Keratinocyte (primary cell): ENCODE measurements at regions not wholly inside any gene's neighbourhood (a gene's known extent, or its start where the extent isn't known, plus 50 kb on each side); places are given as distances from the start of the nearest gene placed in this dataset.

Experiments
- DNase-seq: peaks from one replicate; pipeline ENCODE4 v3.0.0-alpha.2; 2011; ENCODE audit warnings: low read depth, missing footprints, low spot score
- FAIRE-seq: peaks from 2 replicates; lab custom pipeline; 2011; peaks lifted over from hg19 to GRCh38; lab: Jason Lieb, UNC
- H2AFZ ChIP-seq: 2 replicates; pipeline ENCODE4 v1.6.0; 2012; ENCODE audit warnings: low read length, control low read depth, inconsistent platforms; ENCODE audit not compliant: control insufficient read depth
- H3K27ac ChIP-seq: 2 replicates; pipeline ENCODE4 v1.5.1; 2011; ENCODE audit warnings: low read length; ENCODE audit not compliant: control insufficient read depth, insufficient read depth
- H3K27me3 ChIP-seq: 3 replicates; pipeline ENCODE4 v1.6.0; 2011; ENCODE audit warnings: low read length; ENCODE audit not compliant: control insufficient read depth, insufficient read depth; ENCODE audit errors: extremely low read depth
- H3K36me3 ChIP-seq, 2 experiments: 2 replicates in 1 of 2; 3 replicates in 1 of 2; pipeline ENCODE4 v1.5.1; 2011; ENCODE audit warnings: low read length in 2 of 2, mild to moderate bottlenecking in 1 of 2; ENCODE audit not compliant: control insufficient read depth in 2 of 2, insufficient read depth in 2 of 2; ENCODE audit errors: extremely low read depth in 1 of 2
- H3K4me1 ChIP-seq: 3 replicates; pipeline ENCODE4 v1.5.1; 2011; ENCODE audit warnings: low read length; ENCODE audit not compliant: control insufficient read depth, insufficient read depth; ENCODE audit errors: extremely low read depth
- H3K4me2 ChIP-seq: 3 replicates; pipeline ENCODE4 v1.6.0; 2011; ENCODE audit warnings: low read depth, low read length; ENCODE audit not compliant: control insufficient read depth, insufficient read depth; ENCODE audit errors: extremely low read depth
- H3K4me3 ChIP-seq, 3 experiments: fragments of 200-600 bp in 1 of 3; sonication (generic) in 1 of 3; 2 replicates in 2 of 3; 3 replicates in 1 of 3; pipeline ENCODE4 v1.5.1; 2011 to 2016; ENCODE audit warnings: low read length in 3 of 3, mild to moderate bottlenecking in 3 of 3, control low read depth in 2 of 3, inconsistent platforms in 1 of 3, low read depth in 1 of 3, mixed read lengths in 1 of 3, mixed run types in 1 of 3, moderate library complexity in 1 of 3; ENCODE audit not compliant: control insufficient read depth in 2 of 3, insufficient read depth in 2 of 3; ENCODE audit errors: extremely low read depth in 1 of 3
- H3K79me2 ChIP-seq: 2 replicates; pipeline ENCODE4 v1.6.0; 2012; ENCODE audit warnings: low read length; ENCODE audit not compliant: control insufficient read depth, insufficient read depth
- H3K9ac ChIP-seq: 3 replicates; pipeline ENCODE4 v1.6.0; 2011; ENCODE audit warnings: low read length; ENCODE audit not compliant: control insufficient read depth, insufficient read depth; ENCODE audit errors: extremely low read depth
- H3K9me1 ChIP-seq: 3 replicates; pipeline ENCODE4 v1.6.0; 2011; ENCODE audit warnings: low read length; ENCODE audit not compliant: control insufficient read depth, insufficient read depth; ENCODE audit errors: extremely low read depth
- H3K9me3 ChIP-seq: 2 replicates; pipeline ENCODE4 v1.5.1; 2012; ENCODE audit warnings: low read depth, low read length; ENCODE audit not compliant: control insufficient read depth
- H4K20me1 ChIP-seq: 3 replicates; pipeline ENCODE4 v1.6.0; 2011; ENCODE audit warnings: low read length; ENCODE audit not compliant: control insufficient read depth, insufficient read depth; ENCODE audit errors: extremely low read depth
- CTCF ChIP-seq, 3 experiments: IDR thresholded peaks in 1 of 3; conservative IDR thresholded peaks in 1 of 3; optimal IDR thresholded peaks in 1 of 3; 2 replicates in 2 of 3; 3 replicates in 1 of 3; pipeline versions ENCODE3 to v1.5.1; 2011; ENCODE audit warnings: low read length in 3 of 3, mild to moderate bottlenecking in 3 of 3, moderate library complexity in 2 of 3, control low read depth in 1 of 3, inconsistent platforms in 1 of 3; ENCODE audit not compliant: insufficient read depth in 2 of 3; ENCODE audit errors: extremely low read depth in 1 of 3
- EZH2 ChIP-seq: IDR thresholded peaks from one replicate; pipeline ENCODE4 v1.6.1; 2012; ENCODE audit warnings: inconsistent platforms, mild to moderate bottlenecking, low read length, moderate library complexity
- dilution Hi-C: fragments of 300-500 bp; cut with MboI; formaldehyde crosslinking; loops from one replicate; pipeline ENCODE4 v1.7.0; 2020; ENCODE audit warnings: low sequenced_read_pairs; ENCODE audit not compliant: extremely low pct_ligation_motif_present

- FAIRE-seq (no peak), DNase-seq (no peak)
- Histone ChIP-seq H3K4me2 (no peak overlapping the region), H3K9me1 (no peaks in the 10 kb centered on the region), H3K4me3 (no peak overlapping the region), H3K9me3 (no peaks in the 10 kb centered on the region), H3K36me3 (no peaks in the 10 kb centered on the region), H2AFZ (no peak overlapping the region), H4K20me1 (no peaks in the 10 kb centered on the region), H3K27me3 (no peaks in the 10 kb centered on the region), H3K79me2 (no peaks in the 10 kb centered on the region), H3K4me1 (no peaks in the 10 kb centered on the region), H3K9ac (no peak overlapping the region), H3K27ac (no peak overlapping the region)
- dilution Hi-C loops: no loop called here
- TF ChIP-seq CTCF (optimal IDR thresholded peaks at IDR 0.05 in 1 of 3, IDR thresholded peaks at IDR 0.05 in 1 of 3, conservative IDR thresholded peaks at IDR 0.05 in 1 of 3; ENCODE audit: extremely low read depth in 1 of 3, insufficient read depth in 2 of 3, low read length in 3 of 3) (no peak), EZH2 (no peak)
Measured at GRCh38 chr2:144669196-144669987, 149.5 kb upstream of the ZEB2 start.

GRCh38 chr2:144668493-144669110 lies 148.7 kb upstream of the ZEB2 start:
- no peaks in the 10 kb centered on the region for H3K9me1 ChIP-seq
- H3K36me3 ChIP-seq: no peaks in the 10 kb centered on the region
- no peak overlapping the region for H3K4me3 ChIP-seq
- H3K79me2 ChIP-seq: no peaks in the 10 kb centered on the region
- DNase-seq: no peak
- dilution Hi-C loops: no loop called here
- no peak overlapping the region for H3K9ac ChIP-seq
- no peak overlapping the region for H3K27ac ChIP-seq
- no peaks in the 10 kb centered on the region for H3K27me3 ChIP-seq
- no peaks in the 10 kb centered on the region for H3K4me1 ChIP-seq
- no peak for FAIRE-seq
- H4K20me1 ChIP-seq: no peaks in the 10 kb centered on the region
- H2AFZ ChIP-seq: no peak overlapping the region
- H3K4me2 ChIP-seq: no peak overlapping the region
- no peak for TF ChIP-seq EZH2
- TF ChIP-seq CTCF (optimal IDR thresholded peaks at IDR 0.05 in 1 of 3, IDR thresholded peaks at IDR 0.05 in 1 of 3, conservative IDR thresholded peaks at IDR 0.05 in 1 of 3; ENCODE audit: extremely low read depth in 1 of 3, insufficient read depth in 2 of 3, low read length in 3 of 3): no peak
- H3K9me3 ChIP-seq: no peaks in the 10 kb centered on the region
